B cell (primary cell): ENCODE measurements at regions not wholly inside any gene's neighbourhood (a gene's known extent, or its start where the extent isn't known, plus 50 kb on each side); places are given as distances from the start of the nearest gene placed in this dataset.

Source experiments
- ATAC-seq: fragments of 200-7000 bp; cut with Tn5 transposase; one replicate; pipeline ENCODE4 v1.10.0; 2021; ENCODE audit warnings: low read depth, mild to moderate bottlenecking, moderate number of reproducible peaks, moderate library complexity
- CTCF ChIA-PET: fragments of 350-600 bp; sonication (Branson Sonifier 250); formaldehyde crosslinking; loops from one replicate; lab custom pipeline; 2021; ENCODE audit warnings: antibody characterized with exemption, inconsistent platforms; lab: Charles Lee
- POLR2A ChIA-PET: fragments of 350-600 bp; sonication (Branson Sonifier 250); formaldehyde crosslinking; loops from one replicate; lab custom pipeline; 2021; ENCODE audit warnings: antibody characterized with exemption; lab: Charles Lee
- DNase-seq: peaks from one replicate; pipeline ENCODE4 v3.0.0; 2013
- H2AFZ ChIP-seq: 2 replicates; pipeline ENCODE4 v1.6.1; 2012; ENCODE audit warnings: mild to moderate bottlenecking, low read depth, low read length; ENCODE audit not compliant: insufficient read depth, poor library complexity, severe bottlenecking
- H3K27ac ChIP-seq, 2 donors: 1 replicate in 1 of 2; 2 replicates in 1 of 2; pipeline ENCODE4 v1.5.1; 2012 to 2013; ENCODE audit warnings: low read length in 2 of 2, mild to moderate bottlenecking in 2 of 2, moderate library complexity in 1 of 2
- H3K27me3 ChIP-seq, 4 experiments: fragments of 200-600 bp in 1 of 4; sonication (generic) in 1 of 4; replicated peaks in 1 of 4; 1 replicate in 2 of 4; 2 replicates in 2 of 4; pipeline versions ENCODE4 v1.6.1 to v1.7.0; 2013 to 2016; ENCODE audit warnings: low read length in 3 of 4, mild to moderate bottlenecking in 2 of 4, mixed read lengths in 1 of 4, moderate library complexity in 1 of 4; ENCODE audit not compliant: insufficient read depth in 4 of 4, control insufficient read depth in 3 of 4; ENCODE audit errors: control extremely low read depth in 1 of 4
- H3K36me3 ChIP-seq, 2 experiments: replicated peaks in 1 of 2; 1 replicate in 1 of 2; 2 replicates in 1 of 2; pipeline versions ENCODE4 v1.6.1 to v1.7.1; 2013; ENCODE audit warnings: low read length in 1 of 2; ENCODE audit not compliant: insufficient read depth in 2 of 2, control insufficient read depth in 1 of 2; ENCODE audit errors: control extremely low read depth in 1 of 2, extremely low read depth in 1 of 2
- H3K4me1 ChIP-seq, 2 donors: fragments of 200-600 bp in 1 of 2; sonication (generic) in 1 of 2; 1 replicate in 1 of 2; 2 replicates in 1 of 2; pipeline versions ENCODE4 v1.5.1 to v1.6.1; 2013 to 2017; ENCODE audit warnings: low read length in 2 of 2; ENCODE audit not compliant: control insufficient read depth in 2 of 2, insufficient read depth in 2 of 2
- H3K4me2 ChIP-seq: replicated peaks from 2 replicates; pipeline ENCODE3; 2012; ENCODE audit warnings: mild to moderate bottlenecking, low read depth, low read length; ENCODE audit not compliant: poor library complexity, severe bottlenecking
- H3K4me3 ChIP-seq, 5 experiments: fragments of 200-600 bp in 1 of 5; sonication (generic) in 1 of 5; 1 replicate in 3 of 5; 2 replicates in 2 of 5; pipeline versions ENCODE4 v1.5.1 to v1.7.0; 2011 to 2016; ENCODE audit warnings: low read length in 4 of 5, mild to moderate bottlenecking in 4 of 5, low read depth in 2 of 5, control low read depth in 1 of 5, moderate library complexity in 1 of 5; ENCODE audit not compliant: insufficient read depth in 1 of 5; ENCODE audit errors: control extremely low read depth in 1 of 5, extremely low read depth in 1 of 5
- H3K79me2 ChIP-seq: fragments of 200-600 bp; sonication (generic); one replicate; pipeline ENCODE4 v1.6.0; 2016; ENCODE audit warnings: low read length; ENCODE audit not compliant: control insufficient read depth, insufficient read depth
- H3K9ac ChIP-seq: fragments of 200-600 bp; sonication (generic); 2 replicates; pipeline ENCODE4 v1.6.1; 2017; ENCODE audit warnings: mild to moderate bottlenecking, low read length, moderate library complexity
- H3K9me3 ChIP-seq, 3 donors: one replicate each; pipeline versions ENCODE4 v1.6.1 to v1.7.1; 2013; ENCODE audit warnings: low read length in 2 of 3; ENCODE audit not compliant: control insufficient read depth in 2 of 3, insufficient read depth in 1 of 3; ENCODE audit errors: control extremely low read depth in 1 of 3
- H4K20me1 ChIP-seq: 2 replicates; pipeline ENCODE4 v1.6.0; 2012; ENCODE audit warnings: mild to moderate bottlenecking, low read length; ENCODE audit not compliant: insufficient read depth, control insufficient read depth, poor library complexity, severe bottlenecking
- H3K27ac Mint-ChIP-seq: one replicate; pipeline ENCODE4 v1.8.0; 2021; ENCODE audit warnings: mixed read lengths
- H3K27me3 Mint-ChIP-seq: one replicate; pipeline ENCODE4 v1.8.0; 2021; ENCODE audit warnings: mixed read lengths
- H3K4me1 Mint-ChIP-seq: one replicate; pipeline ENCODE4 v1.8.0; 2021; ENCODE audit warnings: mixed read lengths
- H3K4me3 Mint-ChIP-seq: one replicate; pipeline ENCODE4 v1.8.0; 2021; ENCODE audit warnings: mixed read lengths
- H3K9me3 Mint-ChIP-seq: one replicate; pipeline ENCODE4 v1.8.0; 2022; ENCODE audit warnings: mixed read lengths; ENCODE audit not compliant: insufficient read depth
- EZH2 ChIP-seq: IDR thresholded peaks from 2 replicates; pipeline ENCODE4 v1.6.1; 2012; ENCODE audit warnings: borderline replicate concordance, low read depth, mild to moderate bottlenecking, moderate library complexity, low read length; ENCODE audit not compliant: insufficient read depth, poor library complexity, severe bottlenecking
- WGBS: methylation state at CpG from one replicate; pipeline ENCODE4 v1.1.5; 2013; ENCODE audit warnings: missing lambda C conversion rate; ENCODE audit not compliant: insufficient coverage; 5-methylcytosine and 5-hydroxymethylcytosine counted together
- intact Hi-C: fragments of 100-400 bp; cut with micrococcal nuclease; formaldehyde crosslinking; loops from one replicate; pipeline ENCODE4 v1.10.0; 2022
- TF ChIP-seq, protein P1 (sequence below): fragments of 200-600 bp; IDR thresholded peaks from one replicate; pipeline ENCODE4 v1.8.0; 2022; ENCODE audit warnings: antibody characterized with exemption, mild to moderate bottlenecking

DNA sequence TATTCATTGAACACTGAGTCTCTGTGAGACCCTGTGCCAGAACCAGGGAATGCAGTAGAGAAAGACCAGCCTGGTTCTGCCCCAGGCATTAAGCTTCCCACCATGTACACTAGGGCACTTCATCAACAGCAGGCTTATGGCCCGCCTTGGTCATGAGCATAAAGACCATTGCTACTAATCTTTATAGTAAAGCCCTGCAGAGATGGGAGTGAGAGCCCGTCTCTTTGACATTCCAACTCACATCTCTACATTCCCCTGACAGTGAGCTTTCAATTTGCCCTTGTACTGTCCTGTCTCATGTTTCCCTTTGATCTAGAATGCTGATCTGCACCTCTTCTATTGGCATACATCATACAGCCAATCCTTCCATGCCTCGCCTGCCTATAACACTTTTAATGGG, 211.8 kb upstream of the ARL4C start:
- Histone ChIP-seq H3K4me3 (no peak overlapping the region), H3K4me2 (no peak overlapping the region), H3K36me3 (no peaks in the 10 kb centered on the region), H3K4me1 (no peaks in the 10 kb centered on the region), H3K9ac (no peak overlapping the region), H3K79me2 (no peaks in the 10 kb centered on the region), H3K27me3 (peaks cover 0 to 3% (median 0%) of the 10 kb centered on the region in 4 experiments), H3K27ac (no peak overlapping the region), H3K9me3 (no peaks in the 10 kb centered on the region), H4K20me1 (no peaks in the 10 kb centered on the region), H2AFZ (no peak overlapping the region)
- no peak overlapping the region for H3K4me3 Mint-ChIP-seq
- H3K9me3 Mint-ChIP-seq, result no peaks in the 10 kb centered on the region
- intact Hi-C loops, result no loop called here
- H3K27me3 Mint-ChIP-seq, result peaks cover 22% of the 10 kb centered on the region
- ChIA-PET POLR2A (no interaction called here), CTCF (no interaction called here)
- DNase-seq (no peak), ATAC-seq (no peak)
- H3K4me1 Mint-ChIP-seq, result no peaks in the 10 kb centered on the region
- WGBS, result 73% methylated on average over 1 of the region's 3 CpGs
- TF ChIP-seq EZH2, result no peak
- TF ChIP-seq, protein P1, sequence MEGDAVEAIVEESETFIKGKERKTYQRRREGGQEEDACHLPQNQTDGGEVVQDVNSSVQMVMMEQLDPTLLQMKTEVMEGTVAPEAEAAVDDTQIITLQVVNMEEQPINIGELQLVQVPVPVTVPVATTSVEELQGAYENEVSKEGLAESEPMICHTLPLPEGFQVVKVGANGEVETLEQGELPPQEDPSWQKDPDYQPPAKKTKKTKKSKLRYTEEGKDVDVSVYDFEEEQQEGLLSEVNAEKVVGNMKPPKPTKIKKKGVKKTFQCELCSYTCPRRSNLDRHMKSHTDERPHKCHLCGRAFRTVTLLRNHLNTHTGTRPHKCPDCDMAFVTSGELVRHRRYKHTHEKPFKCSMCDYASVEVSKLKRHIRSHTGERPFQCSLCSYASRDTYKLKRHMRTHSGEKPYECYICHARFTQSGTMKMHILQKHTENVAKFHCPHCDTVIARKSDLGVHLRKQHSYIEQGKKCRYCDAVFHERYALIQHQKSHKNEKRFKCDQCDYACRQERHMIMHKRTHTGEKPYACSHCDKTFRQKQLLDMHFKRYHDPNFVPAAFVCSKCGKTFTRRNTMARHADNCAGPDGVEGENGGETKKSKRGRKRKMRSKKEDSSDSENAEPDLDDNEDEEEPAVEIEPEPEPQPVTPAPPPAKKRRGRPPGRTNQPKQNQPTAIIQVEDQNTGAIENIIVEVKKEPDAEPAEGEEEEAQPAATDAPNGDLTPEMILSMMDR, result no peak
- no peak overlapping the region for H3K27ac Mint-ChIP-seq

DNA sequence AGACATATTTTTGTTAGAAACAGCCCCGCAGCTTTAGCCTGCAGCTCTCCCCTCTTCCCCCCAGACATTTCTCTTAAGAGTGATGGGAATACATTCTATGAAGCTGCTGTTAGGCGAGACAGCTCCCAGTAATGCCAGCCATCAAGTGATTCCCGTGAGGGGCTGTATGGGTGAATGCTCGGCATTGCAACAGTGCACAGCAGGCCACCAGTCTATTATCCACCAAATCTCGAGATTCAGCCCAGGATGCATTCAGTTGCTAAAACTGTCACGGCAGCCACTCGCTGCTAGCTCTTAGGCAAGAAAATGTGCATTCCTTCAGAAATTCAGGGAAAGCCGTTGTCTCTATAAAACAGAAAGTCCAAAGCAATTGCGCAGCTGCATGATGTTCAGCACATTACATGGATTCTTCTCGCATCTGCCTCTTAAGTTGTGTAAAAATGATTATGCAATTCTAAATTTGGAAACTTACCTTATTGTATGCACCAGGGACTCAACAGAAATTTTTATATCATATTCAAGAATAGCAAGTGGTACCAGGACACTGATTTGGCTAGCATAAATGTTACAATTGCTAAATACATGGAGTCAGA, 211.3 kb upstream of the ARL4C start:
- DNase-seq (no peak), ATAC-seq (no peak)
- Histone ChIP-seq H3K27ac (no peak overlapping the region), H3K9ac (no peak overlapping the region), H3K4me2 (no peak overlapping the region), H3K4me3 (no peak overlapping the region), H3K79me2 (no peaks in the 10 kb centered on the region), H2AFZ (no peak overlapping the region), H3K9me3 (no peaks in the 10 kb centered on the region), H3K36me3 (no peaks in the 10 kb centered on the region), H3K4me1 (no peaks in the 10 kb centered on the region), H3K27me3 (peaks cover 0 to 3% (median 0%) of the 10 kb centered on the region in 4 experiments), H4K20me1 (no peaks in the 10 kb centered on the region)
- H3K9me3 Mint-ChIP-seq, result no peaks in the 10 kb centered on the region
- no peak overlapping the region for H3K27ac Mint-ChIP-seq
- TF ChIP-seq, protein P1, result no peak
- no peak for TF ChIP-seq EZH2
- no peak overlapping the region for H3K4me3 Mint-ChIP-seq
- ChIA-PET POLR2A (no interaction called here), CTCF (no interaction called here)
- no peaks in the 10 kb centered on the region for H3K4me1 Mint-ChIP-seq
- WGBS, result 68% methylated on average over 5 of the region's 10 CpGs
- intact Hi-C loops, result no loop called here
- H3K27me3 Mint-ChIP-seq, result peaks cover 21% of the 10 kb centered on the region
